Stimulated activated naive B cell treated with anti-CD40 and anti-IgM and Interleukin-4, amounts not matched to agents 10 μg/mL and 1 μg/mL and 100 μg/mL, for 72 hours (primary cell): ENCODE measurements at regions not wholly inside any gene's neighbourhood (a gene's known extent, or its start where the extent isn't known, plus 50 kb on each side); places are given as distances from the start of the nearest gene placed in this dataset.

ENCODE experiments used
- ATAC-seq, 2 donors: fragments of 150-1000 bp; cut with Tn5 transposase; replicated peaks; 2 replicates each; pipeline ENCODE4 v1.10.0; 2021; ENCODE audit warnings: moderate library complexity in 1 of 2
- DNase-seq: peaks from one replicate; pipeline ENCODE4 v3.0.0; 2021
- H3K27ac Mint-ChIP-seq: one replicate; pipeline ENCODE4 v1.8.0; 2022; ENCODE audit warnings: mild to moderate bottlenecking, mixed read lengths
- H3K27me3 Mint-ChIP-seq, 2 donors: one replicate each; pipeline ENCODE4 v1.8.0; 2022; ENCODE audit warnings: mixed read lengths in 2 of 2
- H3K36me3 Mint-ChIP-seq, 2 donors: one replicate each; pipeline ENCODE4 v1.8.0; 2022; ENCODE audit warnings: mixed read lengths in 2 of 2, mild to moderate bottlenecking in 1 of 2
- H3K4me1 Mint-ChIP-seq, 2 donors: one replicate each; pipeline ENCODE4 v1.8.0; 2022; ENCODE audit warnings: mixed read lengths in 2 of 2, mild to moderate bottlenecking in 1 of 2
- H3K4me3 Mint-ChIP-seq, 2 donors: one replicate each; pipeline ENCODE4 v1.8.0; 2022; ENCODE audit warnings: mild to moderate bottlenecking in 2 of 2, mixed read lengths in 2 of 2, moderate library complexity in 1 of 2
- H3K9me3 Mint-ChIP-seq, 2 donors: one replicate each; pipeline ENCODE4 v1.8.0; 2022; ENCODE audit warnings: mixed read lengths in 2 of 2, mild to moderate bottlenecking in 1 of 2

DNA sequence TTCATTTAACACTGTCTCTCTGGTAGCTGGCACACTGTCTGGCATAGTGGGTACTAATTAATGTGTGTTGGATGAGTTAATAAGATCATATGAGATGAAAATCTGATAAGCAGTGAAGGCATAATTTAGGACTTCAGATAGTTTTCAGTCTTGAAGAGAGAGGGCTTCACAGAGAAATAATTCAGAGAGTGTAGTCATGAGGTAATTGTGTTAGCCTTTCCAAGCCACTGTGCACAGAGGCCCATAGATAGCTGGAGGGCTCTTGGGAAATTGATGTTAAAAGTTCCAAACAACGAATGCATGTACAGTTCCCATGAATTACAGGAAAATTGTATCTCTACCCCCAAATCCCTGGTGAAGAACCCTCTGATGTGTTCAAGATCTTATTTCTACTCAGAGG lies 133.8 kb upstream of the HMGA2 start:
- ATAC-seq = no peak
- no peaks in the 10 kb centered on the region for H3K4me1 Mint-ChIP-seq
- DNase-seq = no peak
- H3K4me3 Mint-ChIP-seq = no peak overlapping the region
- H3K36me3 Mint-ChIP-seq = no peaks in the 10 kb centered on the region
- no peak overlapping the region for H3K27ac Mint-ChIP-seq
- no peaks in the 10 kb centered on the region for H3K27me3 Mint-ChIP-seq
- peaks cover 3 to 4% of the 10 kb centered on the region in 2 donors for H3K9me3 Mint-ChIP-seq

DNA sequence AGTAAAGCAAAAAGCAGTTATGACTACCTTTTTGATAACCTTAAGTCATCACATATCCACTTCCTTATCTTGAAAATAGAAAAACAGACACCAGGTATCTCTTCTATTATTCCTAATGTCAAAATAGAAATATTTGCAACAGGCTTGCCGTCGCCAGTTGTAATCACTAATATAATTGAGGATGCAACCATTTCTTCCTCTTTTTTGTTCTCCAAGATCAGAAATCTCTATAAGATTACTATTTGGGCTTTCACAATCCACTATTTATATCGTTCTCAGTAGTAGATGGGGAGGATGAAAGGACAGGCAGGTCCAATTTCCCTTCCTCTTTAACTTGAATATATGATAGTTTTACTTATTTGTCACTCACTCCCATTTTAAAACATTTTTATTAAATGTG lies 130.2 kb upstream of the HMGA2 start:
- no peaks in the 10 kb centered on the region for H3K36me3 Mint-ChIP-seq
- H3K27ac Mint-ChIP-seq = no peak overlapping the region
- peaks cover 0 to 5% of the 10 kb centered on the region in 2 donors for H3K27me3 Mint-ChIP-seq
- H3K4me3 Mint-ChIP-seq = no peak overlapping the region
- no peaks in the 10 kb centered on the region for H3K4me1 Mint-ChIP-seq
- peaks cover 0 to 2% of the 10 kb centered on the region in 2 donors for H3K9me3 Mint-ChIP-seq
- DNase-seq (no peak), ATAC-seq (no peak)

DNA sequence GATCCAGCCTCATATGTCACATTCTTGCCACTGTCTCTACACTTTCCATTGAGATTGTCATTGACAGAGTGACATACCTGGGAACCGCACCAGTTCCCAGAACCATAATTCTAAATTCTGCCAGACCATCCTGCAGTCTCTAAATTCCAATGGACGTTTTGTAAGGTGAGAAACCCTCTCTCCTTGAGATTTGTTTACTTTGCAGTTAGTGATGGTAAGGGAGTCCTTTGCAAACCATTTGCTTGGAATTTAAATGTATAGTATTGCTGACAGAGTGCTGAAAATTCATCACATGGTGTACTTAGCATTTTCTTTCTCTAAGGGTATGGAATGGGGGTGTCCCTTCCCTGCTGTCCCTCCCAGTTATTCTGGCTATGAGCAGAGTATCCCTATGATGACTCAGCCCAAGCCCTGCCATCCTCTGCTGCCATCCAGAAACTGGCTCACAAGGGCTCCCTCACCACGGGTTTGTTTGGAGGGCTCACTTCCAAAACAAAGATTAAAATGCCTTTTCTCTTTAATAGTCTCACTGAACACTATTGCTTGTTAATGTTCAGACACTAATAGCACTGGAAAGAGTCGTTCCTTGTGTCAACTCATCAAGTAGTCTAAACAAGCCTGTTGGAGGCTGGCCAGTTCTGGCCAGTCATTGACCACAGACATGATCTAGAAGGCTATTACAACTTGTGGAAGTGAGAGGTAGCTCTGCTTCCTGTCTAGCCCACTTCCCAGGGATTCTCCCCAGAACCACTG lies 129.0 kb upstream of the HMGA2 start:
- no peak overlapping the region for H3K27ac Mint-ChIP-seq
- H3K36me3 Mint-ChIP-seq = no peaks in the 10 kb centered on the region
- DNase-seq = no peak

DNA sequence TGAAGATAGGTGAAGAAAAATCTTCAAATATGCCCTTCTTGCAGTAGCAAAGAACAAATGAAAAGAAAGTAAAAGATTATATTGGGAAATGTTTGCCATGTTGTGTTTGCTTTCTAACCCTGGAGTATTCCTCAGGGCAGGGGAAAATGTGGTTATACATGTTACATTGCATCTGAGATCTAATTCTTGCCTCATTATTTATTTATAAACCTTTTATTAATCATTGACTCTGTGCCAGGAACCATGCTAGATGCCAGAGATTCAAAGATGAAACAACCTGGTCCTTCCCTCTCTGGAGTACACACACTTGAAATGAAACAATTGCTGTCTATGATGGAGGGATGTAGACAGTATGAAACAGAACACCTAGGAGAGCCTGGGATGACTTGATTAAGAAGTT lies 128.1 kb upstream of the HMGA2 start:
- Mint-ChIP-seq H3K27ac (no peak overlapping the region), H3K4me3 (no peak overlapping the region), H3K9me3 (no peaks in the 10 kb centered on the region), H3K36me3 (no peaks in the 10 kb centered on the region), H3K27me3 (peaks cover 0 to 16% of the 10 kb centered on the region in 2 donors), H3K4me1 (no peaks in the 10 kb centered on the region)
- DNase-seq (no peak), ATAC-seq (no peak)

More for the DNA sequence above, 129.0 kb upstream of the HMGA2 start:
- no peak for ATAC-seq
- no peaks in the 10 kb centered on the region for H3K4me1 Mint-ChIP-seq
- H3K9me3 Mint-ChIP-seq = peaks cover 0 to 2% of the 10 kb centered on the region in 2 donors
- H3K4me3 Mint-ChIP-seq = no peak overlapping the region
- H3K27me3 Mint-ChIP-seq = peaks cover 0 to 7% of the 10 kb centered on the region in 2 donors

DNA sequence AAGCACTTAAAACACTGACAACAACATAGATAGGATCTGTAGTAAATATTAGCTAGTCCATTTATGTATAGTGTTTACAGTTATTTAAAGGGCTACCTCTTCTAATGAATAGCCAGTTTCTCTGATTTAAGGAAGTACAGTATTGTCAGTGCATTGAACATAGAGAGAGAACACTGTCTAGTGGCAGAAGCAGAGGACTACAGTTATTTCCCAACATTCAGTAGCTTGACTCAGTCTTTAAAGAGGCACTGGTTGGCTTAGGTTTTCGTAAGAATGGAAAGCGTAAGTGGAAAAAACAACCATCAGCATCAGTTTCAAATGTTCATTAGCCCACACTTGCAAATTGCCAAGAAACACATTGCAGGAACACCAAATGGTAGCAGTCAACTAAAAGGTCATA lies 125.0 kb upstream of the HMGA2 start:
- ATAC-seq = no peak
- H3K9me3 Mint-ChIP-seq = peaks cover 0 to 2% of the 10 kb centered on the region in 2 donors
- H3K27ac Mint-ChIP-seq = no peak overlapping the region
- H3K4me3 Mint-ChIP-seq = no peak overlapping the region
- H3K36me3 Mint-ChIP-seq = no peaks in the 10 kb centered on the region
- H3K27me3 Mint-ChIP-seq = peaks cover 3 to 29% of the 10 kb centered on the region in 2 donors
- DNase-seq = no peak
- H3K4me1 Mint-ChIP-seq = no peaks in the 10 kb centered on the region

DNA sequence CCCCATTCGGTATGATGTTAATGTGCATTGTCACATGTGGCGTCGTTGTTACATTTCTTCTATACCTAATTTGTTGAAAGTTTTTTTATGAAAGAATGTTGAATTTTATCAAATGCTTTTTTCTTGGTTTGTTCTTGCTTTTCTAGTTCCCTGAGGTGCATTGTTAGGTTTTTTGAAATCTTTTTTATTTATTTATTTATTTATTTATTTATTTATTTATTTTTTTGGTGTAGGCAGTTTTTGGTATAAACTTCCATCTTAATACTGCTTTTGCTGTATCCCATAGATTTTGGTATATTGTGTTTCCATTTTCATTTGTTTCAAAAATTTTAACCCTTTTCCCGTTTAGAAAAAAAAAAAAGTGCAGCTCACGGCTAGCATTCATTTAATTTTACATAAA lies 121.1 kb upstream of the HMGA2 start:
- ATAC-seq (no peak), DNase-seq (no peak)
- Mint-ChIP-seq H3K36me3 (peaks cover 0 to 2% of the 10 kb centered on the region in 2 donors), H3K4me3 (no peak overlapping the region), H3K27me3 (peaks cover 3 to 32% of the 10 kb centered on the region in 2 donors), H3K9me3 (peaks cover 19 to 20% of the 10 kb centered on the region in 2 donors), H3K4me1 (no peaks in the 10 kb centered on the region), H3K27ac (no peak overlapping the region)

DNA sequence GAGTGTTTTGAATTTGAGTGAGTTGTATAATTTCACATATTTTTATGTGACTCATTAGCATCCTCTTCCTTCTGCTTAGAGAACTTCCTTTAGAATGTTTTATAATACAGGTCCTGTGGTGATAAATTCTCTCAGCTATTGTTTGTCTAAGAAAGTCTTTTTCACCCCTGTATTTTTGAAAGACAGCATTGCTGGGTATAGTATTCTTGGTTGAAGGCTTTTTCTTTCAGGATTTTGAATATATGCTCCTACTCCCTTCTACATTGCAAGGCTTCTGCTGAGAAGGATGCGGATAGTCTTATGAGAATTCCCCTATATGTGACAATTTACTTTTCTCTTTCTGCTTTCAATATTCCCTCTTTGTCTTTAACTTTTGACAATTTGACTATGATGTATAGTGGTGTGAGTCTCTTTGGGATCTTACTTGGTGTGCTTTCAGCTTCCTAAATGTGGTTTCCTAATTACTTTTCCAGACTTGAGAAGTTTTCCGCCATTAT lies 118.9 kb upstream of the HMGA2 start:
- H3K9me3 Mint-ChIP-seq = peaks cover 19 to 20% of the 10 kb centered on the region in 2 donors
- H3K27ac Mint-ChIP-seq = no peak overlapping the region
- no peaks in the 10 kb centered on the region for H3K4me1 Mint-ChIP-seq
- H3K27me3 Mint-ChIP-seq = peaks cover 3 to 30% of the 10 kb centered on the region in 2 donors
- H3K4me3 Mint-ChIP-seq = no peak overlapping the region
- DNase-seq (no peak), ATAC-seq (no peak)
- peaks cover 0 to 2% of the 10 kb centered on the region in 2 donors for H3K36me3 Mint-ChIP-seq

DNA sequence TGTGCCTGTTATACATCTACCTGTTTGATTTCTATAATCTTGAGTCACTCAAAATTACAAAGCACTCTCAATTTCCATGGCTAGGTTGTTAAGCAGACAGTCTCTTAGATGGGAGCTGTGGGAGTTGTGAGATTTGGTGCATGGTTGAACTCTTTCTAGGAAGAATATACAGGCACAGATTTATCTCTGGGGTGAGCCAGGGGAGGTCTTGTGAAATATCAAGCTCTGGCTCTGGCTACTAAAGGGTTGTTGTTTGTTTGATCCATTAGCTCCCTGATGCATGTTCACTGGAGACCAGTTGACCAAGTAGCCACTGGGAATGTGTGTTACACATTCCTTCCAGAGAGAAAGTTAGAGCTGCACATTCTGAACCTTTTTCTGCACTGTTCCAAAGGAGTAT lies 117.2 kb upstream of the HMGA2 start:
- H3K36me3 Mint-ChIP-seq = peaks cover 0 to 2% of the 10 kb centered on the region in 2 donors
- H3K9me3 Mint-ChIP-seq = peaks cover 19 to 20% of the 10 kb centered on the region in 2 donors
- peaks cover 3 to 26% of the 10 kb centered on the region in 2 donors for H3K27me3 Mint-ChIP-seq
- no peak overlapping the region for H3K27ac Mint-ChIP-seq
- no peak for DNase-seq
- no peak for ATAC-seq
- H3K4me3 Mint-ChIP-seq = no peak overlapping the region
- H3K4me1 Mint-ChIP-seq = no peaks in the 10 kb centered on the region

DNA sequence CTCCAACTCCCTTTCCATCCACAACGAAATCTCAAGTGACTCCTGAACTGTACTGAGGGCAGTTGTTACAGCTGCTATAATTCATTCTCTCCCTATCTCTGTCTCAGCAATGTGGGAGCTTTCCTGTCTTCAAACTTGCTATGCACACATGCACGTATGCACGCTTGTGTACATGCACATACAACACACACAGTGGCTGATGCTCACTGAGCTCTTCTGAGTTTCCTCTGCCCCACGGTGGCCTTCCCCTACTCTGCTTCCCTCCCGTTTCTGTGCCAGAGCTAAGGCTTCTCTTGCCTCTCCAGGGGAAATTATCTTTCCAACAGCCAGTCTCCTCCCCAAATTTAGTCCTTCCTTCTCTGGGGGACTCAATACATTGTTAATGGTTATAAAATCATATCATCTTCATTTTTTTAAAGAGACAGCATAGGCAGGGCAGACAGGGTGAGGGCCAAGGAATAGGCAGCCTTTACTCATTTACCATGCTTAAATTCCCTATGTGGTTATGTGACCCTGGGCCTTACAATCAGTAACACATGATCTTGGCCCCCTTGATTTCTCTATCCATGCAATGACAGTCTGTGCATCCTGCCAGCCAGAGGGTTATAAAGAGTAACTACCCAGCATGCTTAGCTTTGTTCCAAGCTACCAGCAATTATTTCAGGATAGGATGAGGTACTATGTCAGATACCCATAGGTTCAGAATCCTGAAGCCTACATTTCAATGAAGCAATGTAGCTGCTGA lies 111.9 kb upstream of the HMGA2 start:
- Mint-ChIP-seq H3K27me3 (peaks cover 5 to 7% of the 10 kb centered on the region in 2 donors), H3K4me3 (no peak overlapping the region), H3K9me3 (no peaks in the 10 kb centered on the region), H3K27ac (no peak overlapping the region), H3K4me1 (no peaks in the 10 kb centered on the region), H3K36me3 (no peaks in the 10 kb centered on the region)
- ATAC-seq (no peak), DNase-seq (no peak)

DNA sequence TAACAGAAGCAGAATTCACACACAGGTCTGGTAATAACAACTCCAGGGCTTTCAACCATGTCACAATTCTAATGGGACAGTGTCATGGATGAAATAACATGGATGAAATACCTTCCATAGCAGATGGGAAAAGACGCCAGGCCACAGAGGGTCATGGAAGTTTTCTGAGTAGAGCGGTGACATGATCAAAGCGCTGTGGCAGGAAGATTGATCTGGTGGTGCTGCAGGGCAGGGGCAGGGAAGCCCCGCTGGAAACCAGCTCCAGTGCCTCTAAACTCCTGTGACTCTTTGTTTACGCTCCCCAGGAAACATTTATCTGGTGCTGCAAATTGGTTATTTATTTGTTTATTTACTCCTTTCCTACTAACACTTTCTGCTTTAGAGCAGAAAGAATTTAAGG lies 108.3 kb upstream of the HMGA2 start:
- Mint-ChIP-seq H3K27ac (no peak overlapping the region), H3K4me1 (no peaks in the 10 kb centered on the region), H3K27me3 (peaks cover 19% of the 10 kb centered on the region in 2 donors), H3K4me3 (no peak overlapping the region), H3K9me3 (no peaks in the 10 kb centered on the region), H3K36me3 (no peaks in the 10 kb centered on the region)
- ATAC-seq (no peak), DNase-seq (no peak)

DNA sequence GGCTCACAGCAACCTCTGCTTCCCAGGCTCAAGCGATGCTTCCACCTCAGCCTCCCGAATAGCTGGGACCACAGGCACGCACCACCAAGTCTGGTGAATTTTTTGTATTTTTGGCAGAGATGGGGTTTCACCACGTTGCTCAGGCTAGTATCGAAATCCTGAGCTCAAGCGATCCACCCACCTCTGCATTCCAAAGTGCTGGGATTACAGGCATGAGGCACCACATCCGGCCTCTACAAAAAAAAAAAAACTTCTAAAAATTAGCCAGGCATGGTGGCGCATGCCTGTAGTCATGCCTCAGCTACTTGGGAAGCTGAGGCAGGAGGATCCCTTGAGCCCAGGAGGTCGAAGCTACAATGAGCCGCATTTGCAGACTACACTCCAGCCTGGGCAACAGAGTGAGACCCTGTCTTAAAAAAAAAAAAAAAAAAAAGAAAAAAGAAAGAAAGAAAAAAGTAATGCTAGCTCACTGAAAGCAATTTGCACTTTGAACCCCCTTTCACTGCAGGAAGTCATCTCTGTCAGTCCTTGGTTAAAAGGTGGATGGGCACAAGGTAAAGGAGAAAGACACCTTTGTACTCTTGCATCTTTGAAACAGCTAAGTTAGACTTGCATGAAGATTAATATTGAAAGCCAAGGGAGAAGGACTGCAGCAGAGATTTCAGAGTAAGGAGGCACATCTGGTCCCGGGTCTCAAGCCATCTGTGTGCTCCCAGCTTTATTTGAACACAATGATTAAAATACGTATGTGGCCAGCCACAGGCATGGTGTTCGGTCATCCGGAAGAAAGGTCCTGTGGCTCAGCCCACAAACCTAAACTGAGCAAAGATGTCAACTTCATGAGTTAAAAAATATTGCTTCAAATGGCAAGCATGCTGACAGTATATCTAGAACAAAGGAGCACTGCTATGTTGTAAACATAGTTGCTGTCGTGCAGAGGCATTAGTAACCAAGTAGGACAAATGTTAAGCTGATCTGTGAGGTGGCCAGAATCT lies 103.8 kb upstream of the HMGA2 start:
- H3K4me3 Mint-ChIP-seq = no peak overlapping the region
- H3K27ac Mint-ChIP-seq = no peak overlapping the region
- H3K36me3 Mint-ChIP-seq = no peaks in the 10 kb centered on the region
- H3K27me3 Mint-ChIP-seq = peaks cover 24 to 41% of the 10 kb centered on the region in 2 donors
- no peaks in the 10 kb centered on the region for H3K4me1 Mint-ChIP-seq
- ATAC-seq = no peak
- no peaks in the 10 kb centered on the region for H3K9me3 Mint-ChIP-seq
- DNase-seq = no peak

DNA sequence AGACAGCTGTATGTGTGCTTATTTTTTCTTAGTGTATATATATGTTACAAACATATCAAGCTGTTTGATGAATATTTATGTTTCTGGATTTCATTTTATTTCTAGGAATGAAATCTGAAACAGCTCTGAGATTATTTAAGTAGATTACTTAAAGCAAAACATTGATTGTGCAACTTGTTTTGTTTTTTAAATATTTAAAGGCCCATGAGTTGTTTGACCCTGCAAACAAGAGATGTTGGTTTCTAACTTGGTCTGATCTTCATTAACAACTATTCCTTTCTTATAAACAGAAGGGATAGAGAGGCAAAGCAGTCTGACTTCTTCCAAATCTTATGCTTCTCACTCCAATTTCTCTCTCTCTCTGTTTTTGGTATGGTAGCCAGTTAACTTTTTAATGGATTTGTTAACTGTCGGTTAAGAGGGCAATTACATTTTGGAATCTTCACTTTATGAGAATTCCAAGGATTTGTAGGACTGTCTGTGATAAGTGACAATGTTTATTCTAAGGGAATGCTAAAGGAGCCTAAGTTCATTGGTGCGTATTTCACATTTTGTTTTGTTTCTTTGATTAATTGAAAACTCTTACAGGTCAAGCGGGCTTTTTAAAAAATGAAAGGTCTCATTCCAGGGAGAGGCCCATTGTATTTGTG lies 102.6 kb upstream of the HMGA2 start:
- Mint-ChIP-seq H3K4me1 (no peaks in the 10 kb centered on the region), H3K27me3 (peaks cover 28 to 47% of the 10 kb centered on the region in 2 donors), H3K4me3 (no peak overlapping the region), H3K27ac (no peak overlapping the region), H3K36me3 (no peaks in the 10 kb centered on the region), H3K9me3 (no peaks in the 10 kb centered on the region)
- ATAC-seq (no peak), DNase-seq (no peak)

DNA sequence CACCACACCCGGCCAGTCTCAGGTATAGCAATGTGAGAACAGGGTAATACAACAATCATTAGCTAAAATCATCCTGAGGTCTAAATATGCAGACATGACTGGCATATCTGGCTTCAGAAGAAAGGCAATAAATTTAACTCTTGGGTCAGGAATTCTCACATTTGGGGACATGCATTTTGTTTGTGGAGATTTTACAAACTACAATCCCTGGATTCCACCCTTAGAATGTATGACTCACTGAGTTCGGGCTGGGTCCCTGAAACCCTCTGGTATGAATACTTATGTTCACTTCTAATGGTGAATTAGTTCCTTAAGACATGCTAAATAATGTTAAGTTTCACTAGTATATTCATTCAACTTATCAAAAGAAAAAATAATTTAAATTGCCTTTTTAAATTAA lies 98.9 kb upstream of the HMGA2 start:
- no peaks in the 10 kb centered on the region for H3K36me3 Mint-ChIP-seq
- no peak for DNase-seq
- H3K4me3 Mint-ChIP-seq = no peak overlapping the region
- H3K27me3 Mint-ChIP-seq = peaks cover 44 to 53% of the 10 kb centered on the region in 2 donors
- peaks cover 0 to 3% of the 10 kb centered on the region in 2 donors for H3K9me3 Mint-ChIP-seq
- no peak overlapping the region for H3K27ac Mint-ChIP-seq
- ATAC-seq = no peak
- H3K4me1 Mint-ChIP-seq = peaks cover 5 to 12% of the 10 kb centered on the region in 2 donors
